Stimulated activated CD4-positive, alpha-beta T cell treated with anti-CD3 and anti-CD28 coated beads, Interleukin-4, amount 100 ng/mL, for 4 hours (primary cell): ENCODE measurements at regions not wholly inside any gene's neighbourhood (a gene's known extent, or its start where the extent isn't known, plus 50 kb on each side); places are given as distances from the start of the nearest gene placed in this dataset.

Source experiments
- DNase-seq, 2 experiments: peaks; one replicate each; pipeline ENCODE4 v3.0.0-alpha.2; 2020

DNA sequence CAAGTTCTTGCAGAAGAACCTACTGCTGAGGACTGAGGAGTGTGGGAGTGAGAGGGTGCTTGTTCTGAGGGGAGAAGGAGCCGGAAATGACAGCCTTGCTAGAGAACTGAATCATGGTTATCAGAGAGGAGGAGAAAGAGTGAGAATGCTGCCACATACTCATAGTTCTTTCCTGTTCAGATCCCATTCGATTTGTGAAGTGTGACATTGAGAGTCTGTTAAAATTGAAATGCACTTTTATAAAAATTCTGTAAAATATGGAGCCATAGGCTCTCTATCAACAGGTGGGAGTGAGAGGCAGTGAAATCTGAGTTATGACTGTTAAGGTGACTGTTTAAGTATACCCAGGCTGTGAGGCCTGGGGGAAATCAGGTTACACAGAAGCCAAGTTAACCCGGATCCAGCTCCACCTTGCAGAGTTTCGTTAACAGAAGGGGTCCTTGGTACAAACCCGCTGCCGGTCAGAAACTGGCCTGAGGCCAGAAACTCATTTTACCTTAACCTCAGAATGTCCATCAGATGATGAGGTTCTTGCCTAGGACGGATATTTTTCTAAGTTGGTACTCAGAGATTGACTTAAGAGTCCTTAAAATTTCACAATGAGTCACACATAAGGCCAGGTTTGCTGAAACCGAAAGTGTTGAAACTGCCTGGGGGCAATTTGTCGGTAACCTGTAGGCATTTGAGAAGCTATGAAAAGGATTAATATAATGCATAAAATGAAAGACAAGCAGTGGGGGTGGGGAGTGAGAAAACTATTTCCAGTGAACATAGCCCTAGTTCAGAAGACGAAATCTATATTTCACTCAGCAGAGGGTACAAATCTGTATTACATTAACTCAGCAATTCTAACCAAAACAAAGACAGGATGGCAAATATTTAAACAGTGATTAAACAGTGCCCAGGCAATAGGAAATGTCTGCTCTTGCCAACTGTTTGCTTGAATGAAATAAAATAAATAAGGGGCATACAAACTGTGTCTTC is 350.5 kb downstream of the KCNRG start:
- DNase-seq, result peak; percentile 12 to 70

DNA sequence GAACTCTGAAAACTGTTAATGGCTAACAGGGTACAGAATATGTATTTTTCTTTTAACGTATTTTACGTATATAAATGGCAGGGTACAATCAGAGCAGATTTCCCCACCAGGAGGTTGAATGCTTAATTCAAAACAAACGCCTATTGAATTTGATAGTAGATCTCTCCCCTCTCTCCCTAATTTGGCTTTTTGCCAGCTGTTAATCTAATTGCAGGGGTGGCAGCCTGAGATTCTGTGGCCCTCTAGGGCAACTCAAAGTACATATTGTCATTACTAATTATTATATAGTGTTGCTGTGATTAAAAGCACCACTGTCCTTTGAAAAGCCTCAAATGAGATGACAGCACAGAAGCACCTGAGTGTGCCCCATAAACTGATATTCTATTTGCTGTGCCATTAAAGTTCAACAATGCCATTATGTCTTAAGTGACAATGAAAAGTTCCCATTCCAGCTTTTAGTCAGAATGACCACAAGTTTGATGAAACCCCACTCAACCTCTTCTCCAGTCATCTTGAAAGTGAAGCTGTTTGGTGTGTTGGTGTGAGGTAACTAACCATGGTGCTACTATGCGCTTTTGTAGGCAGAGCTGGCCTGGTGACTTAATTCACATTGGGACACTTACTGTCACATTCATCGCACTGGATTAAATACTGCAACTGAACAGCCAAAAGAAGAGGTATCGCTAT is 351.4 kb downstream of the KCNRG start:
- DNase-seq, result no peak

- DNase-seq, result no peak
These were observed 354.4 kb downstream of the KCNRG start for GRCh38 chr13:50369646-50370045.

DNA sequence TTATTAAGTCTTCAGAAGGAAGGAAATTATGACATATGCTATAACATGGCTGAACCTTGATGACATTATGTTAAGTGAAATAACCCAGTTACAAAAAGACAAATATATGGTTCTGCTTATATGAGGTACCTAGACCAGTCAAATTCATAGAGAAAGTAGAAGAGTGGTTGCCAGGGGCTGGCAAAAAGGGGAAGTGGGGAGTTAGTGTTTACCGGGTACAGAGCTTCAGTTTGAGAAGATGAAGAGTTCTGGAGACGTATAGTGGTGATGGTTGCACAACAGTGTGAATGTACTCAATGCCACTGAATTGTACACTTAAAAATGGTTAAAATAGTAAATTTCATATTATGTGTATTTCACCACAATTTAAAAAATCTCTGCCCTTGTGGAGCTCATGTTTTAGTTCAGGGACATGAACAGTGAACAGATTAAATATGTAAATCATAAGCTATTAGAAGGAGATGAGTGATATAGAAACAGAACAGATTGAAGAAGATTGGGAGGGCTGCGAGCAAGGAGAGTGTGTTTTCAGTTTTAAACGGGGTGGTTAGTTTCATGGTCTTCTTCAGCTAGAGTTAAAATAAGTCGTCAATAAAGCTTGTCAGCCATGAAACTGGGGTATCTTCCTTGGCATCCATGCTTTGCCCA is 355.2 kb downstream of the KCNRG start:
- no peak for DNase-seq

DNA sequence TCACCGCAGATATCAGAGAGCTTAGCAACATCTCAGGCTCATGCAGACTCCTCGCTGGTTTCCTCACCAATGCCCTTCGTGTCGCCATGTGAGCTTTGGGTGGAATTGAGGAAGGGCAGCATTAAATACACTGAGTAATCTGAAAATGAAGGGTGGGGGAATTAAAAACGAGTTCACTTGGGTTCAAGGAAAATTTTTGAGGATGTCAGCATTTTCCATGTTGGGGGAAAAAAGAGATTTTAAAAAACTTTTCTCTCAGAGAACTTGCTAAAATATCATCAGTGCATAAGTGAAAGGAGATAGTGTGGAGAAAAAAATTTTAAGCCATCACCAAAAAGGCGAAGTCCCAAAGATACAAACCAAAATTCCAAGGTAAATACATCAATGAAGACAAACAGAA is 359.3 kb downstream of the KCNRG start:
- DNase-seq, result no peak

- DNase-seq, result no peak
These were observed 360.5 kb downstream of the KCNRG start for GRCh38 chr13:50375792-50376191.

DNA sequence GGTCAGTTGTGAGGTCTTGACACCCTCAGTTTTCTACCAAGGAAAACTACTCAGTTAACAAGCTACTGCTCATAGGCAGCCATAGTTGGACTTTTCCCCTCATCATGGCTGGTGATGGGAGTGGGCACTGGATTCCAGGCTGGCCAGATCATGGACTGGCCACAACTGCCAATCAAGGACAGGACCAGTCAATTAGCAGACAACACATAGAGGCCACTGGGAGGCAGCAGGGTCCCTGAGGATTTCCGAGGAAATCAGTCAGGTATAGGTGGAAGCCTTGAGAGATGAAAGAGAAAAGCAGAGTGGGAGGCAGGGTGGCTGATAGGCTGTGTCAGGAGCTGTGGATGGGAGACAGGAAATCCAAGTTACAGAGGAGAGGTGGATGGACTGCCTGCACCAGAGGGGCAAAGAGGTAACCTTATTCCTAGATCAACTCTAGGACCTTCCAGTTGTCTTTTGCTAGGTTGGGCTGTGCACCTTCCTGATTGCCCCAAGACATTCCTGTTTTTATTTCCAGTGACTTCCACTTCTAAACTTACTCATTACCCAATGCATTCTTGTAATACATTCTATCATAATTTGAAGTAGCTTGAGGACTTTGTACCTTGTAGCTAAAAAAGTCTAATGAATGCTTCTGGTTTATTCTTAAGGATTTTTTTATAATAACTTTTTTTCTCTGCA is 361.8 kb downstream of the KCNRG start:
- no peak for DNase-seq

DNA sequence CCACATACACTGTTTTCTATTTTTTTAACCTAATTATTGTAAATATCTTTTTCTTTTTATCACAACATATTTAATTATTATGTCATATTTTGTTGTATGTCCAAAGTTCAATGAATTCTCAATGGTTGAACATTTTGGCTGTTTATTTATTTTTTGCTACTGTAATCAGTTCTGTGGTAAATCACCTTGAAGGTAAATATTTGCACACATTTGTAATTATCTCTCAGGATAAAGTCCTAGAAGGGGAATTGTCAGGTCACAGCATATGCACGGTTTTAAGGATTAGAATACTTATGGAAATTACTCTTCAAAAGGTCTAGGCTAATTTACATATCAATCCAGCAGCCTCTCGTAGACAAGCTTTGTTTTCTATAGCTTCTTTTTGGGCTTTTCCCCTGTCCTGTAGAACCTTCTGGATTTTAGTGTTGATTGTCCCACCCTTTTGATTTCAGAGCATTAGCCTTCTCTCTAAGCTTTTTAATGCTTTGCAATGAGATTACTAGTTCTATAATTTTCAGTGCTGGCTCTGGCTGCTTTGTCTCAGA is 362.6 kb downstream of the KCNRG start:
- no peak for DNase-seq

- no peak for DNase-seq
These were observed 363.3 kb downstream of the KCNRG start for GRCh38 chr13:50378509-50379044.

DNA sequence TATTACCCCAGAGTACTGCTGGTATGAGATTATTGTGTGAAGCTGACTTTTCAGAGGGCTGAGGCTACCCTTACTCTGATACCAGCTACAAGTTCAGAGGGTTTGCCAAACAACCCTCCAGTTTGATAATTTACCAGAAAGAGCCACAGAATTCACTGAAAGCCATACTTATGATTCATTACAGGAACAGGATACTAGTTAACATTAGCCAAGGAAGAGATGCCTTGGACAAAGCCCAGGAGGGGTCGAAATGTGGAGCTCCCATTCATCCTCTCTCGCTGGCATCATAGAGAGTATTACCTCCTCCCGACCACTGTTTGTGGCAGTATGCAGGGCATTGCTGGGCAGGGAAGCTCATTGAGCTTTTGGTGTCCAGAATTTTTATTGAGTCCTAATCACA is 364.3 kb downstream of the KCNRG start:
- no peak for DNase-seq

GRCh38 chr13:50380905-50381304 is 365.7 kb downstream of the KCNRG start:
- DNase-seq, result no peak

DNA sequence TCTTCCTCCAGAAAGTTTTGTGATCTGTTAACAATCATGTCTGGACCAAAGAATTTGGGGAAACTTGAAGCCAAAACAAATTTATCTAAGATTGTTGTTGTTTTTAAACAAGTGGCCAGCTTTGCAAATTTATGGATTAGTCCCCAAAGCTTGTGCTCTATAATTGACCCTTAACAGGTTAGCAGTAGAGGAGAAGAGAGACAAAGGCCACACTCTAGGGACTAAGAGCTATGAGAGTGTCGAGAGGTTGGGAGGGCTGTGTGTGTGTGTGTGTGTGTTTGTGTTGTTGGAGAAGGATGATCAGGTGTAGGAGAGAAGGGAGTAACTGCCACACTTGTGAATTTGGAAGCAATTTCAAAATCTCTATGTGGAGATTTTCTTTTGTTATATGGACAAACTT is 367.3 kb downstream of the KCNRG start:
- DNase-seq, result no peak

GRCh38 chr13:50382951-50383350 is 367.7 kb downstream of the KCNRG start:
- no peak for DNase-seq

GRCh38 chr13:50384724-50385123 is 369.5 kb downstream of the KCNRG start:
- DNase-seq, result no peak

- DNase-seq, result no peak
These were observed 371.4 kb downstream of the KCNRG start for GRCh38 chr13:50386541-50387050.

GRCh38 chr13:50387051-50387581 is 371.9 kb downstream of the KCNRG start:
- peak; percentile 16 to 36 for DNase-seq

DNA sequence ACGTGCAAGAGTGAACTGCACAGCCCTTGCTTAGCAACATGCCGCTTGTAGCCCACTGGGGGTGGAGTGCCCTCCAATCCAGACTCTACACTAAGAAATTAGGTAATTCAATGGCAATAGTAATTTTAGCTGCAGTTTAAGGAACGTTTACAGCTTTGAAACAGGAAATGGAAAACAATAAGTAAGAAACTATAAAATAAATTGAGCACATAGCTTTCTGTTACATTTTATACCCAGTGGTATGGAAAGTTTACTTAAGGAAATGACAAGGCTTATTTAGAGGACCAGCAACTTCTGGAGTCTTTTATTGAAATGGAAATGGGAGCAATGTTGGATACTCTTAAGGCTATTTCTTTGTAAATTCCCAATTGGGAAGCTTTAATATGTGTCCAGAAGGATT is 373.2 kb downstream of the KCNRG start:
- DNase-seq, result no peak

DNA sequence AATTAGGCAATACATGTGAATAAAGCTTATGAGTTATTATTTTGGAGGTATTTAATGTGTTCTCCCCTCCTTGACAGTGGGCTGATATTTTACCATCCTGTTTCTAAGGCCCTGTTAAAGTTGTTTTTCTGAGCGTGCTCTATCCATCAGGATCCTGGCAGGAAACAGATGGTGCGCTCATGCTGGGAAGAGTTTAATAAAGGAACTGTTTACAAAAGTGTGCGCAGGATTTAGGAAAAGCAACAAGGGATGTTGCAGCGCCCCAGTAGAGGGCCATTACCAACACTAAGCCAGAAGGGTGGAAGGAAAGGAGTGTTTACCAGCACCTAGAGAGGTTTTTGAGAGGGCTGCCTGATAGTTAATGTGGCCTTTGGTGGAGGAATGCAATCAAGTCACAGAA is 374.5 kb downstream of the KCNRG start:
- DNase-seq, result no peak

GRCh38 chr13:50390503-50391248 is 375.4 kb downstream of the KCNRG start:
- no peak for DNase-seq

GRCh38 chr13:50392977-50393376 is 377.7 kb downstream of the KCNRG start:
- no peak for DNase-seq

- DNase-seq, result no peak
These were observed 378.4 kb downstream of the KCNRG start for GRCh38 chr13:50393628-50394027.
